Cardiac muscle cell (in vitro differentiated cells and primary cell): ENCODE measurements at regions not wholly inside any gene's neighbourhood (a gene's known extent, or its start where the extent isn't known, plus 50 kb on each side); places are given as distances from the start of the nearest gene placed in this dataset.
"Not testable (repeated sequence)": the region's sequence is repeated elsewhere in the genome, so short reads cannot be mapped to it uniquely, and the experiment has no call there.

Experiments used
- DNase-seq, 2 donors: peaks; one replicate each; pipeline versions ENCODE4 v3.0.0 to v3.0.0-alpha.2; 2010 to 2017; ENCODE audit warnings: low read depth in 1 of 2, low spot score in 1 of 2
- H3K27ac ChIP-seq: fragments of 200-600 bp; sonication (generic); 2 replicates; pipeline ENCODE4 v1.5.1; 2016
- H3K27me3 ChIP-seq: fragments of 200-600 bp; sonication (generic); 2 replicates; pipeline ENCODE4 v1.6.0; 2016; ENCODE audit warnings: control low read depth
- H3K36me3 ChIP-seq: fragments of 200-600 bp; sonication (generic); 2 replicates; pipeline ENCODE4 v1.5.1; 2016; ENCODE audit warnings: control low read depth
- H3K4me1 ChIP-seq: fragments of 200-600 bp; sonication (generic); 2 replicates; pipeline ENCODE4 v1.8.1; 2017; ENCODE audit warnings: low read depth, mild to moderate bottlenecking, mixed run types
- H3K4me3 ChIP-seq: fragments of 200-600 bp; sonication (generic); 2 replicates; pipeline ENCODE4 v1.5.1; 2016; ENCODE audit warnings: mild to moderate bottlenecking
- H3K9me3 ChIP-seq: fragments of 200-600 bp; sonication (generic); 2 replicates; pipeline ENCODE4 v1.5.1; 2017; ENCODE audit warnings: low read depth, mild to moderate bottlenecking, control low read depth
- TF ChIP-seq, protein P1 (sequence below): IDR thresholded peaks from 2 replicates; pipeline ENCODE4 v1.5.1; 2012; ENCODE audit warnings: low read depth, mild to moderate bottlenecking, low read length

DNA sequence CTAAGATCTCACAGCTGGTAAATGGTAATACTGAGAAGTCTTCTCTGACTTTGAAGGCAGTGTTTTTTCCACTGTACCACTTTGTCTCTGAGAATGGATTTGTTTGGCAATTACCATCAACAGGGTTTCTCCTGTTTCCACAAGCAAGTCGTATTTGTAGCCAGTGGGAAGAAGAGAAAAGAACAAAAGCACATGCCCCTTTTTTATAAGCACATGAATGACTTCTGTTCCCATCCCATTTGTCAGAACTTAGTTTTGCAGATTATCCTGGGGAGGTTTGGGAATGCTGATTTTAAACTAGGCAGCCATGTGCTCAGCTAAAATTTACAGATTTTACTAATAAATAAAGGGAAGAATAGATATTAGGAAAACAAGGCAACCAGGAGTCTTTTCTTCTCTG is 92.9 kb upstream of the ZSWIM2 start:
- Histone ChIP-seq H3K36me3 (no peaks in the 10 kb centered on the region), H3K4me1 (no peaks in the 10 kb centered on the region), H3K4me3 (no peak overlapping the region), H3K9me3 (no peaks in the 10 kb centered on the region), H3K27ac (no peak overlapping the region), H3K27me3 (no peaks in the 10 kb centered on the region)
- TF ChIP-seq, protein P1, sequence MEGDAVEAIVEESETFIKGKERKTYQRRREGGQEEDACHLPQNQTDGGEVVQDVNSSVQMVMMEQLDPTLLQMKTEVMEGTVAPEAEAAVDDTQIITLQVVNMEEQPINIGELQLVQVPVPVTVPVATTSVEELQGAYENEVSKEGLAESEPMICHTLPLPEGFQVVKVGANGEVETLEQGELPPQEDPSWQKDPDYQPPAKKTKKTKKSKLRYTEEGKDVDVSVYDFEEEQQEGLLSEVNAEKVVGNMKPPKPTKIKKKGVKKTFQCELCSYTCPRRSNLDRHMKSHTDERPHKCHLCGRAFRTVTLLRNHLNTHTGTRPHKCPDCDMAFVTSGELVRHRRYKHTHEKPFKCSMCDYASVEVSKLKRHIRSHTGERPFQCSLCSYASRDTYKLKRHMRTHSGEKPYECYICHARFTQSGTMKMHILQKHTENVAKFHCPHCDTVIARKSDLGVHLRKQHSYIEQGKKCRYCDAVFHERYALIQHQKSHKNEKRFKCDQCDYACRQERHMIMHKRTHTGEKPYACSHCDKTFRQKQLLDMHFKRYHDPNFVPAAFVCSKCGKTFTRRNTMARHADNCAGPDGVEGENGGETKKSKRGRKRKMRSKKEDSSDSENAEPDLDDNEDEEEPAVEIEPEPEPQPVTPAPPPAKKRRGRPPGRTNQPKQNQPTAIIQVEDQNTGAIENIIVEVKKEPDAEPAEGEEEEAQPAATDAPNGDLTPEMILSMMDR, result no peak
- DNase-seq, result no peak

DNA sequence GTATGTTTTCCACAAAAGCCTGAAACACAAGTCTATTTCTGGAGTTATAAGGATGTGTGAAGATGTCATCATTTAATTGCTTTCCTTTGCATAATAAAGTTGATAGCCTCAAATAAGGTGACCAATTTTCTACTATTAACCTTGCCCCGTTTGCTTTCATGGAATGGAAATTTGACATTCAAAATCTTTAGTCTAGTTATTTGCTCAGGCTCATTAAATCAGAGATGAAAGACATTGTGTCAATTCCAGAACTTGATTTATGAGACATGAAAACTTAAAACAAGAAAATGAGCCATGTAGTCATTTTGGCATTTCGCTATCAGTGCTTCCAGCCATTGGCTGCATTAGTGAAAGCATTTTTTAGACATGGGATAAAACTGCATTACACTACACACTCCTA is 91.5 kb upstream of the ZSWIM2 start:
- TF ChIP-seq, protein P1, result no peak
- Histone ChIP-seq H3K36me3 (no peaks in the 10 kb centered on the region), H3K27me3 (no peaks in the 10 kb centered on the region), H3K4me1 (no peaks in the 10 kb centered on the region), H3K4me3 (no peak overlapping the region), H3K9me3 (no peaks in the 10 kb centered on the region), H3K27ac (no peak overlapping the region)
- DNase-seq, result no peak

DNA sequence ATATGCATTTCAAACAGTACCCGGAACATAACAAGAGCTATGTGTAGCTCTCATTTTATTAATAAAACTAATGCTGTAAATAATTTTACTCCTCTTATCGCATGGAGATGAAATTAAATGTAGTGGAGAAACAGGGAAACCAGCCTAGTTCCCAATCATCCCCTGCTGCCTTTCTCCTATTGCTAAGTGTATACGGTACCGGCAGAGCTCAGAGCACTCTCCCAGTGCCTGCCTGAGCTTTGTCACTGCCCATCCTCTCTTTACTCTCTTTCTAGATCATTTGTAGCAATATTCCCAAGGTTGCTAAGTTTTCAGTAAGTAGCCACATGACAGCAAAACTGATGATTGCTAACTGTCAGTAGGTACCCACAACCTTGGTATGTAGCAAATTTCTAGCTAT is 85.5 kb upstream of the ZSWIM2 start:
- Histone ChIP-seq H3K9me3 (no peaks in the 10 kb centered on the region), H3K27me3 (no peaks in the 10 kb centered on the region), H3K36me3 (no peaks in the 10 kb centered on the region), H3K4me3 (no peak overlapping the region), H3K27ac (no peak overlapping the region), H3K4me1 (no peaks in the 10 kb centered on the region)
- DNase-seq, result no peak
- TF ChIP-seq, protein P1, result no peak

DNA sequence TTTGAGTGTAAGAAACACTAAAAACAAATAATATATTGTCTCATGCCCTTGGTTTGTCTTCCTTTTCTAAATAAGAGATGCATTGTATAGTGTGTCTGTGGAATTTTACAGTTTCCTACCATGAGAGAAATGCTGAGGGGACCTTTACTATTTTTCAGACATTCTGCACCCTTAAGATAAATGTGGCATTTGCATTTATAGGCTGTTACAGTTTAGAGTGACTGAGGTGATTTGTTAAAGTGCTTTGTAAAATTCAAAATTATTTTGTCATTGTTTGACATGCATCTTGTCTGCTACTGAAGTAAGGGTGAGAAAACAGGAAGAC is 78.9 kb upstream of the ZSWIM2 start:
- no peak for DNase-seq
- Histone ChIP-seq H3K4me1 (no peaks in the 10 kb centered on the region), H3K27ac (no peak overlapping the region), H3K36me3 (no peaks in the 10 kb centered on the region), H3K4me3 (no peak overlapping the region), H3K9me3 (no peaks in the 10 kb centered on the region), H3K27me3 (no peaks in the 10 kb centered on the region)
- TF ChIP-seq, protein P1, result no peak

- Histone ChIP-seq H3K4me3 (no peak overlapping the region), H3K27me3 (no peaks in the 10 kb centered on the region), H3K36me3 (no peaks in the 10 kb centered on the region), H3K9me3 (no peaks in the 10 kb centered on the region), H3K27ac (no peak overlapping the region), H3K4me1 (no peaks in the 10 kb centered on the region)
- DNase-seq, result no peak
- TF ChIP-seq, protein P1, result no peak
These were observed 78.4 kb upstream of the ZSWIM2 start for GRCh38 chr2:186927185-186927866.

DNA sequence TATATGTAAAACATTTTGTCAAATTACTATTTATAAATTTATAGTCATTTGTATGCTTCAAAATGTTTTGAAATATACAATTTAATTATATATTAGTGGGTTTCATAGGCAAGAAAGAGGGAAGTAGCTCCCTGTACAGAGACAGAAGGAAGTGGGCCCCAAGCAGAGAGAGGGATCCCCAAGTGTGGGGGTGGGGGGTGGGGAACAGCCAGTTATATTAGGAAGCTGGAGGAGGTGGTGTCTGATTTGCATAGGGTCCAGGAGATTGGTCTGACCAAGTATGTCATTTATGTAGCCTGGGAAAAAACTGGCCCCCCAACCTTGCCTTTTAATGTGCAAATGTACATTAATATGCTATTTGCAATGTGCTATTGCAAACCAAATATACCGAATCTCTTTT is 76.5 kb upstream of the ZSWIM2 start:
- no peak for DNase-seq
- H3K9me3 ChIP-seq, result no peaks in the 10 kb centered on the region
- no peaks in the 10 kb centered on the region for H3K4me1 ChIP-seq
- H3K27me3 ChIP-seq, result no peaks in the 10 kb centered on the region
- TF ChIP-seq, protein P1, result no peak
- no peak overlapping the region for H3K27ac ChIP-seq
- no peaks in the 10 kb centered on the region for H3K36me3 ChIP-seq
- no peak overlapping the region for H3K4me3 ChIP-seq

GRCh38 chr2:186922316-186922715 is 73.3 kb upstream of the ZSWIM2 start:
- not testable (repeated sequence) for H3K4me1 ChIP-seq, H3K9me3 ChIP-seq, H3K27me3 ChIP-seq, H3K36me3 ChIP-seq, H3K27ac ChIP-seq, DNase-seq, H3K4me3 ChIP-seq
